HL-60 (cell line): ENCODE measurements at regions not wholly inside any gene's neighbourhood (a gene's known extent, or its start where the extent isn't known, plus 50 kb on each side); places are given as distances from the start of the nearest gene placed in this dataset.

Source experiments
- DNase-seq, 2 experiments: peaks; one replicate each; pipeline ENCODE4 v3.0.0-alpha.2; 2010 to 2020; ENCODE audit warnings: low read depth in 1 of 2, low spot score in 1 of 2
- H3K27ac ChIP-seq: fragments of 250-450 bp; sonication (Bioruptor Pico); replicated peaks from 2 replicates; pipeline ENCODE4 v1.5.1; 2020; ENCODE audit warnings: mild to moderate bottlenecking, moderate library complexity
- H3K27me3 ChIP-seq: fragments of 250-450 bp; sonication (Bioruptor Pico); 2 replicates; pipeline ENCODE4 v1.5.1; 2021; ENCODE audit warnings: mild to moderate bottlenecking, moderate library complexity; ENCODE audit not compliant: insufficient read depth, poor library complexity, severe bottlenecking
- H3K4me3 ChIP-seq: replicated peaks from 2 replicates; pipeline ENCODE4 v1.5.1; 2011; ENCODE audit warnings: mild to moderate bottlenecking, control low read depth, low read length; ENCODE audit not compliant: insufficient read depth
- CTCF ChIP-seq: IDR thresholded peaks from one replicate; pipeline ENCODE4 v1.5.1; 2011; ENCODE audit warnings: low read length, control low read depth, inconsistent platforms; ENCODE audit not compliant: insufficient read depth
- GABPA ChIP-seq: IDR thresholded peaks from 2 replicates; pipeline ENCODE4 v1.6.1; 2012; ENCODE audit warnings: low read depth
- POLR2AphosphoS5 ChIP-seq: IDR thresholded peaks from 2 replicates; pipeline ENCODE4 v1.6.1; 2012; ENCODE audit warnings: low read depth
- REST ChIP-seq: IDR thresholded peaks from 2 replicates; pipeline ENCODE4 v1.6.1; 2012; ENCODE audit warnings: low read depth; ENCODE audit not compliant: insufficient replicate concordance
- SPI1 ChIP-seq: IDR thresholded peaks from 2 replicates; pipeline ENCODE4 v1.6.1; 2012; ENCODE audit warnings: low read depth, mild to moderate bottlenecking, borderline replicate concordance

GRCh38 chr12:105906561-105906960 lies 232.2 kb downstream of the NUAK1 start:
- H3K4me3 ChIP-seq = no peak overlapping the region
- TF ChIP-seq GABPA = no peak
- TF ChIP-seq CTCF = no peak
- no peak for TF ChIP-seq POLR2AphosphoS5
- no peak for TF ChIP-seq SPI1
- TF ChIP-seq REST = no peak
- no peaks in the 10 kb centered on the region for H3K27me3 ChIP-seq
- no peak for DNase-seq
- no peak overlapping the region for H3K27ac ChIP-seq

- no peak overlapping the region for H3K27ac ChIP-seq
- H3K27me3 ChIP-seq = no peaks in the 10 kb centered on the region
- no peak for DNase-seq
- no peak overlapping the region for H3K4me3 ChIP-seq
- no peak for TF ChIP-seq POLR2AphosphoS5
- TF ChIP-seq GABPA = no peak
- TF ChIP-seq SPI1 = no peak
- no peak for TF ChIP-seq REST
These were observed 230.8 kb downstream of the NUAK1 start for GRCh38 chr12:105907982-105908381.

GRCh38 chr12:105910030-105910429 lies 228.7 kb downstream of the NUAK1 start:
- Histone ChIP-seq H3K27ac (no peak overlapping the region), H3K4me3 (no peak overlapping the region), H3K27me3 (no peaks in the 10 kb centered on the region)
- TF ChIP-seq CTCF = no peak
- TF ChIP-seq GABPA = no peak
- TF ChIP-seq REST = no peak
- no peak for TF ChIP-seq POLR2AphosphoS5
- no peak for TF ChIP-seq SPI1
- DNase-seq = no peak

GRCh38 chr12:105911966-105912365 lies 226.8 kb downstream of the NUAK1 start:
- no peak overlapping the region for H3K27ac ChIP-seq
- H3K27me3 ChIP-seq = no peaks in the 10 kb centered on the region
- H3K4me3 ChIP-seq = no peak overlapping the region
- no peak for DNase-seq
- no peak for TF ChIP-seq SPI1
- no peak for TF ChIP-seq CTCF
- no peak for TF ChIP-seq GABPA
- no peak for TF ChIP-seq REST
- TF ChIP-seq POLR2AphosphoS5 = no peak
